SU-DHL-6 (cell line): ENCODE measurements at regions not wholly inside any gene's neighbourhood (a gene's known extent, or its start where the extent isn't known, plus 50 kb on each side); places are given as distances from the start of the nearest gene placed in this dataset.
"Not testable (repeated sequence)": the region's sequence is repeated elsewhere in the genome, so short reads cannot be mapped to it uniquely, and the experiment has no call there.

Experiments
- H2AFZ ChIP-seq: fragments of 200-600 bp; sonication (generic); 2 replicates; pipeline ENCODE4 v1.6.1; 2014; ENCODE audit warnings: low read depth, mild to moderate bottlenecking, moderate library complexity, mixed read lengths, antibody characterized with exemption, low read length; ENCODE audit not compliant: severe bottlenecking
- H3F3A ChIP-seq: fragments of 200-600 bp; shearing (Covaris generic); 2 replicates; pipeline ENCODE4 v1.6.0; 2016; ENCODE audit warnings: antibody characterized with exemption, mild to moderate bottlenecking; ENCODE audit not compliant: insufficient read depth
- H3K27ac ChIP-seq: fragments of 200-600 bp; sonication (generic); 2 replicates; pipeline ENCODE4 v1.5.1; 2016; ENCODE audit warnings: low read depth, mild to moderate bottlenecking, low read length, moderate library complexity, mixed read lengths
- H3K27me3 ChIP-seq: fragments of 200-600 bp; sonication (generic), shearing (Covaris generic); 2 replicates; pipeline ENCODE4 v1.6.0; 2014; ENCODE audit warnings: mild to moderate bottlenecking, low read length
- H3K36me3 ChIP-seq: fragments of 200-600 bp; sonication (generic); 2 replicates; pipeline ENCODE4 v1.6.1; 2014; ENCODE audit warnings: mild to moderate bottlenecking, low read length, mixed read lengths
- H3K4me2 ChIP-seq: fragments of 300-600, 200-600 bp; shearing (Covaris generic), sonication (generic); 2 replicates; pipeline ENCODE4 v1.6.0; 2014; ENCODE audit warnings: low read length, low read depth, mild to moderate bottlenecking; ENCODE audit not compliant: poor library complexity, severe bottlenecking
- H3K4me3 ChIP-seq: fragments of 200-600 bp; sonication (generic); 2 replicates; pipeline ENCODE4 v1.5.1; 2014; ENCODE audit warnings: antibody characterized with exemption, low read length, mild to moderate bottlenecking, mixed read lengths; ENCODE audit not compliant: insufficient read depth, poor library complexity, severe bottlenecking
- H3K79me2 ChIP-seq: fragments of 200-600 bp; sonication (generic); 2 replicates; pipeline ENCODE4 v1.6.1; 2014; ENCODE audit warnings: mild to moderate bottlenecking, low read length, moderate library complexity; ENCODE audit not compliant: insufficient read depth
- H3K9ac ChIP-seq: fragments of 200-600 bp; sonication (generic); 2 replicates; pipeline ENCODE4 v1.7.0; 2014; ENCODE audit warnings: mild to moderate bottlenecking, low read length
- H3K9me2 ChIP-seq: fragments of 200-600 bp; sonication (generic); replicated peaks from 2 replicates; pipeline ENCODE4 v1.6.1; 2014; ENCODE audit warnings: low read length; ENCODE audit not compliant: insufficient read depth
- H3K9me3 ChIP-seq: fragments of 200-600 bp; sonication (generic); 2 replicates; pipeline ENCODE4 v1.6.1; 2014; ENCODE audit warnings: low read length, mixed read lengths; ENCODE audit not compliant: insufficient read depth
- H4K20me1 ChIP-seq: fragments of 200-600 bp; sonication (generic); 2 replicates; pipeline ENCODE4 v1.6.1; 2014; ENCODE audit warnings: low read depth, mild to moderate bottlenecking, antibody characterized with exemption, low read length, moderate library complexity, mixed read lengths
- EZH2phosphoT487 ChIP-seq: fragments of 200-600 bp; sonication (generic), shearing (Covaris generic); conservative IDR thresholded peaks from 2 replicates; pipeline ENCODE4 v1.6.1; 2018; ENCODE audit warnings: mild to moderate bottlenecking, antibody characterized with exemption, low read length, moderate library complexity, mixed read lengths
- TF ChIP-seq, protein P1 (sequence below): fragments of 200-600 bp; sonication (generic); IDR thresholded peaks from one replicate; pipeline ENCODE4 v1.5.1; 2017; ENCODE audit warnings: antibody characterized with exemption, mild to moderate bottlenecking, low read length, moderate library complexity; ENCODE audit not compliant: insufficient read depth, poor library complexity, severe bottlenecking

DNA sequence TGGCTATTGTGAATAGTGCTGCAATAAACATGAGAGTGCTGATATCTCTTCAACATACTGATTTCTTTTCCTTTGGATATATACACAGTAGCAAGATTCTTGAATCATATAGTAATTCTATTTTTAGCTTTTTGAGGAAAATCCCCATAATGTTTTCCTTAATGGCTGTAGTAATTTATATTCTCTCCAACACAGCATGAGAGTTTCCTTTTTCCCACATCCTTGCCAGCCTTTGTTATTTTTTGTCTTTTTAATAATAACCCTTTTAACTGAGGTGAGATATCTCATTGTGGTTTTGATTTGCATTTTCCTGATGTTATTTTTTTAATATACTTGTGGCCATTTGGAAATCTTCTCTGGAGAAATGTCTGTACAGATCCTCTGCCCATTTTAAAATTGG, 132.6 kb downstream of the PRL start:
- Histone ChIP-seq H4K20me1 (no peaks in the 10 kb centered on the region), H3K79me2 (no peaks in the 10 kb centered on the region), H3K4me3 (no peak overlapping the region), H3K27ac (no peak overlapping the region), H3K4me2 (no peak overlapping the region), H3K9ac (no peak overlapping the region), H3K27me3 (no peaks in the 10 kb centered on the region), H3K9me3 (peaks cover 5% of the 10 kb centered on the region; the same call in 1 of the 2 replicates), H3K36me3 (no peaks in the 10 kb centered on the region), H3K9me2 (no peaks in the 10 kb centered on the region; the same call in 1 of the 2 replicates), H2AFZ (no peak overlapping the region), H3F3A (no peaks in the 10 kb centered on the region)
- no peak for TF ChIP-seq EZH2phosphoT487
- TF ChIP-seq, protein P1, sequence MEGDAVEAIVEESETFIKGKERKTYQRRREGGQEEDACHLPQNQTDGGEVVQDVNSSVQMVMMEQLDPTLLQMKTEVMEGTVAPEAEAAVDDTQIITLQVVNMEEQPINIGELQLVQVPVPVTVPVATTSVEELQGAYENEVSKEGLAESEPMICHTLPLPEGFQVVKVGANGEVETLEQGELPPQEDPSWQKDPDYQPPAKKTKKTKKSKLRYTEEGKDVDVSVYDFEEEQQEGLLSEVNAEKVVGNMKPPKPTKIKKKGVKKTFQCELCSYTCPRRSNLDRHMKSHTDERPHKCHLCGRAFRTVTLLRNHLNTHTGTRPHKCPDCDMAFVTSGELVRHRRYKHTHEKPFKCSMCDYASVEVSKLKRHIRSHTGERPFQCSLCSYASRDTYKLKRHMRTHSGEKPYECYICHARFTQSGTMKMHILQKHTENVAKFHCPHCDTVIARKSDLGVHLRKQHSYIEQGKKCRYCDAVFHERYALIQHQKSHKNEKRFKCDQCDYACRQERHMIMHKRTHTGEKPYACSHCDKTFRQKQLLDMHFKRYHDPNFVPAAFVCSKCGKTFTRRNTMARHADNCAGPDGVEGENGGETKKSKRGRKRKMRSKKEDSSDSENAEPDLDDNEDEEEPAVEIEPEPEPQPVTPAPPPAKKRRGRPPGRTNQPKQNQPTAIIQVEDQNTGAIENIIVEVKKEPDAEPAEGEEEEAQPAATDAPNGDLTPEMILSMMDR = no peak

- H3K27me3 ChIP-seq, H3K79me2 ChIP-seq, H3K4me2 ChIP-seq, H3F3A ChIP-seq, H3K4me3 ChIP-seq, H3K36me3 ChIP-seq, H3K27ac ChIP-seq, H3K9ac ChIP-seq, H4K20me1 ChIP-seq, H3K9me2 ChIP-seq, H2AFZ ChIP-seq: not testable (repeated sequence)
- peaks cover 16% of the 10 kb centered on the region for H3K9me3 ChIP-seq
Observed at GRCh38 chr6:22171006-22171405, 125.8 kb downstream of the PRL start.

DNA sequence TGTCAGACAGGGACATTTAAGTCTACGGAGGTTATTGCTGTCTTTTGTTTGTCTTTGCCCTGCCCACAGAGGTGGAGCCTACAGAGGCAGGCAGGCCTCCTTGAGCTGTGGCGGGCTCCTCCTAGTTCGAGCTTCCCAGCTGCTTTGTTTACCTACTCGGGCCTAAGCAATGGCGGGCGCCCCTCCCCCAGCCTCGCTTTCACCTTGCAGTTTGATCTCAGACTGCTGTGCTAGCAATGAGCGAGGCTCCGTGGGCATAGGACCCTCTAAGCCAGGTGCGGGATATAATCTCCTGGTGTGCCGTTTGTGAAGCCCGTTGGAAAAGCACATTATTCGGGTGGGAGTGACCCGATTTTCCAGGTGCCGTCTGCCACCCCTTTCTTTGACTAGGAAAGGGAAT, 125.0 kb downstream of the PRL start:
- peaks cover 16% of the 10 kb centered on the region for H3K9me3 ChIP-seq
- H2AFZ ChIP-seq, H3K4me3 ChIP-seq, H3K4me2 ChIP-seq, H3K27ac ChIP-seq, H3K9me2 ChIP-seq, H3K9ac ChIP-seq, H3K79me2 ChIP-seq, H3K36me3 ChIP-seq, H3F3A ChIP-seq, H4K20me1 ChIP-seq, H3K27me3 ChIP-seq: not testable (repeated sequence)

GRCh38 chr6:22173311-22173710, 123.5 kb downstream of the PRL start:
- H2AFZ ChIP-seq = no peak overlapping the region
- no peaks in the 10 kb centered on the region for H3K9me2 ChIP-seq
- H3K27me3 ChIP-seq = no peaks in the 10 kb centered on the region
- H3K79me2 ChIP-seq = no peaks in the 10 kb centered on the region
- H3K9me3 ChIP-seq = peaks cover 16% of the 10 kb centered on the region
- no peaks in the 10 kb centered on the region for H3K36me3 ChIP-seq
- H4K20me1 ChIP-seq = no peaks in the 10 kb centered on the region
- TF ChIP-seq EZH2phosphoT487 = no peak
- TF ChIP-seq, protein P1 = no peak
- H3K27ac ChIP-seq = no peak overlapping the region
- no peak overlapping the region for H3K4me3 ChIP-seq
- H3F3A ChIP-seq = no peaks in the 10 kb centered on the region
- no peak overlapping the region for H3K4me2 ChIP-seq
- no peak overlapping the region for H3K9ac ChIP-seq

DNA sequence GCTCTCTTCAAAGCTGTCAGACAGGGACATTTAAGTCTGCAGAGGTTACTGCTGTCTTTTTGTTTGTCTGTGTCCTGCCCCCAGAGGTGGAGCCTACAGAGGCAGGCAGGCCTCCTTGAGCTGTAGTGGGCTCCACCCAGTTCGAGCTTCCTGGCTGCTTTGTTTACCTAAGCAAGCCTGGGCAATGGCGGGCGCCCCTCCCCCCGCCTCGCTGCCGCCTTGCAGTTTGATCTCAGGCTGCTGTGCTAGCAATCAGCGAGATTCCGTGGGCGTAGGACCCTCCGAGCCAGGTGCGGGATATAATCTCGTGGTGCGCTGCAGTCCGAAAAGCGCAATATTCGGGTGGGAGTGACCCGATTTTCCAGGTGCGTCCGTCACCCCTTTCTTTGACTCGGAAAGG, 116.6 kb downstream of the PRL start:
- H3F3A ChIP-seq, H3K9me2 ChIP-seq, H3K4me3 ChIP-seq, H3K79me2 ChIP-seq, H3K9me3 ChIP-seq, H3K27me3 ChIP-seq, H3K36me3 ChIP-seq, H3K4me2 ChIP-seq, H2AFZ ChIP-seq, H3K9ac ChIP-seq, H4K20me1 ChIP-seq, H3K27ac ChIP-seq: not testable (repeated sequence)
